ENCODE measurements at regions not wholly inside any gene's neighbourhood (a gene's known extent, or its start where the extent isn't known, plus 50 kb on each side); places are given as distances from the start of the nearest gene placed in this dataset.

DNA sequence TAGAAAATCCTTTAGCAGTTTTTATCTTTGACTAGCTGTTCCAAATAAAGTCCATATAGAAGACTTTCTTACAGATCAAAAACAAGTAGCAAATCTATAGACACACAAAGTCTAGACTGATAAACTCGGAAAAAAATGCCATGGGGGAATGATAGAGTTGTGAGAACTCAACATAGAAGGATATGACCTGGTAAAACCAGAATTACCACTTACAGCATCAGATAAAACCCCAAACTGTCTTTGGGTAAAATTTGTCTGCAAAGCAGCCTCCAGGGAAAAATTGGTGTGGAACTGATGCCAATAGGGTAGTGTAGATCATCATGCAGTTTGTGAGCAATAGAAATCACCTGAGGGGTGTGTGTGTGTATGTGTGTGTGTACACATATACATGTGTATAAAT lies 579.1 kb downstream of the SPOCK3 start:
- TF ChIP-seq EZH2phosphoT487 (conservative IDR thresholded peaks at IDR 0.05; ENCODE audit: low read length) = no peak
- Histone ChIP-seq H3K9me2 (replicated peaks; ENCODE audit: insufficient read depth, low read length) (no peaks in the 10 kb centered on the region), H3K27ac (ENCODE audit: low read depth, low read length) (no peak overlapping the region), H3K4me2 (ENCODE audit: low read depth, low read length, poor library complexity, severe bottlenecking) (no peak overlapping the region), H3F3A (ENCODE audit: insufficient read depth) (no peaks in the 10 kb centered on the region), H3K36me3 (ENCODE audit: low read length) (no peaks in the 10 kb centered on the region), H3K9me3 (ENCODE audit: insufficient read depth, low read length) (no peaks in the 10 kb centered on the region), H3K27me3 (ENCODE audit: low read length) (no peaks in the 10 kb centered on the region), H3K4me3 (ENCODE audit: insufficient read depth, low read length, poor library complexity, severe bottlenecking) (no peak overlapping the region), H2AFZ (ENCODE audit: low read depth, low read length, severe bottlenecking) (no peak overlapping the region), H4K20me1 (ENCODE audit: low read depth, low read length) (no peaks in the 10 kb centered on the region), H3K79me2 (ENCODE audit: insufficient read depth, low read length) (no peaks in the 10 kb centered on the region), H3K9ac (ENCODE audit: low read length) (no peak overlapping the region)

DNA sequence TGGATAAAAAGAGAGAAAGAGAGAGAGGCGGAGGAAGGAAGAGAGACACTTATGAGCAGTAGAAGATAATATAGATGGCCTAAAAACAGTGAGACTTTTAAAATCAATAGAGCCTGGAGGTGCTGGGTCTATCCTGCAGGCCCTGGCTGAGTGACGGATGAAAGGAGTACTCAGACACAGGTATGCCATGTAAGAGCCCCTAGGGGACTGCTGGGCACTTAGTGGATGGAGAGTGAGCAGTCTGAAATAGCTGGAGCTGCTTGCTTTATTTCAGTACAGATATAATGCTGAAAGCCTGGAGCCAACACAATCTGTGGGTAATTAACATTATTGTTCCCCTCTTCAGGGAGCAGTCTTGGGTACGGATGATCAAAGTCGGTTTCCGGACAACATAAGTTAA lies 578.6 kb downstream of the SPOCK3 start:
- H3K27ac ChIP-seq (ENCODE audit: low read depth, low read length) = no peak overlapping the region
- no peak overlapping the region for H3K4me3 ChIP-seq (ENCODE audit: insufficient read depth, low read length, poor library complexity, severe bottlenecking)
- H4K20me1 ChIP-seq (ENCODE audit: low read depth, low read length) = no peaks in the 10 kb centered on the region
- no peaks in the 10 kb centered on the region for H3K9me2 ChIP-seq (replicated peaks; ENCODE audit: insufficient read depth, low read length)
- H3K79me2 ChIP-seq (ENCODE audit: insufficient read depth, low read length) = no peaks in the 10 kb centered on the region
- H2AFZ ChIP-seq (ENCODE audit: low read depth, low read length, severe bottlenecking) = no peak overlapping the region
- H3K9ac ChIP-seq (ENCODE audit: low read length) = no peak overlapping the region
- no peak overlapping the region for H3K4me2 ChIP-seq (ENCODE audit: low read depth, low read length, poor library complexity, severe bottlenecking)
- no peak for TF ChIP-seq EZH2phosphoT487 (conservative IDR thresholded peaks at IDR 0.05; ENCODE audit: low read length)
- TF ChIP-seq, protein P1, sequence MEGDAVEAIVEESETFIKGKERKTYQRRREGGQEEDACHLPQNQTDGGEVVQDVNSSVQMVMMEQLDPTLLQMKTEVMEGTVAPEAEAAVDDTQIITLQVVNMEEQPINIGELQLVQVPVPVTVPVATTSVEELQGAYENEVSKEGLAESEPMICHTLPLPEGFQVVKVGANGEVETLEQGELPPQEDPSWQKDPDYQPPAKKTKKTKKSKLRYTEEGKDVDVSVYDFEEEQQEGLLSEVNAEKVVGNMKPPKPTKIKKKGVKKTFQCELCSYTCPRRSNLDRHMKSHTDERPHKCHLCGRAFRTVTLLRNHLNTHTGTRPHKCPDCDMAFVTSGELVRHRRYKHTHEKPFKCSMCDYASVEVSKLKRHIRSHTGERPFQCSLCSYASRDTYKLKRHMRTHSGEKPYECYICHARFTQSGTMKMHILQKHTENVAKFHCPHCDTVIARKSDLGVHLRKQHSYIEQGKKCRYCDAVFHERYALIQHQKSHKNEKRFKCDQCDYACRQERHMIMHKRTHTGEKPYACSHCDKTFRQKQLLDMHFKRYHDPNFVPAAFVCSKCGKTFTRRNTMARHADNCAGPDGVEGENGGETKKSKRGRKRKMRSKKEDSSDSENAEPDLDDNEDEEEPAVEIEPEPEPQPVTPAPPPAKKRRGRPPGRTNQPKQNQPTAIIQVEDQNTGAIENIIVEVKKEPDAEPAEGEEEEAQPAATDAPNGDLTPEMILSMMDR (IDR thresholded peaks at IDR 0.05; ENCODE audit: insufficient read depth, low read length, poor library complexity, severe bottlenecking) = no peak
- H3K9me3 ChIP-seq (ENCODE audit: insufficient read depth, low read length) = no peaks in the 10 kb centered on the region
- H3K36me3 ChIP-seq (ENCODE audit: low read length) = no peaks in the 10 kb centered on the region
- H3F3A ChIP-seq (ENCODE audit: insufficient read depth) = no peaks in the 10 kb centered on the region
- no peaks in the 10 kb centered on the region for H3K27me3 ChIP-seq (ENCODE audit: low read length)

DNA sequence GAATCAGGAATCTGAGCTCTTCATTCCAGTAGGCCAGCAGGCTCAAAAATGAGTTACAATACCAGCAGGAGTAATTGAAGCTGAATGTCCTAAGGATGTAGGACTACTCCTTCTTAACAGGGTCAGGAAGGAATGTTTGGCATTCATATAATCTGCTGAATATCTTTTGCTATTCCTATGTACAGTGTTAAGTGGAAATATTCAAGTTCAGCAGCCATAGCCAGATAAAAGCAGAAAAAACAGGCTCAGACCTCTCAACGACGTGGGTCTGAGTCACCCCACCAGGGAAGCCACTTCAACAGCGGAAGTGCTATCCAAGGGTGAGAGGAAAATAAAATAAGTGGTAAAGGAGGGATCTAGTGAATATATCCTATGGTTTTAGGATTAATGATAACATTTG lies 577.0 kb downstream of the SPOCK3 start:
- no peak overlapping the region for H3K4me3 ChIP-seq (ENCODE audit: insufficient read depth, low read length, poor library complexity, severe bottlenecking)
- no peaks in the 10 kb centered on the region for H3K9me3 ChIP-seq (ENCODE audit: insufficient read depth, low read length)
- no peak overlapping the region for H3K4me2 ChIP-seq (ENCODE audit: low read depth, low read length, poor library complexity, severe bottlenecking)
- TF ChIP-seq, protein P1 (IDR thresholded peaks at IDR 0.05; ENCODE audit: insufficient read depth, low read length, poor library complexity, severe bottlenecking) = no peak
- no peak for TF ChIP-seq EZH2phosphoT487 (conservative IDR thresholded peaks at IDR 0.05; ENCODE audit: low read length)
- H3K9me2 ChIP-seq (replicated peaks; ENCODE audit: insufficient read depth, low read length) = no peaks in the 10 kb centered on the region
- no peak overlapping the region for H3K9ac ChIP-seq (ENCODE audit: low read length)
- H2AFZ ChIP-seq (ENCODE audit: low read depth, low read length, severe bottlenecking) = no peak overlapping the region
- no peaks in the 10 kb centered on the region for H3K79me2 ChIP-seq (ENCODE audit: insufficient read depth, low read length)
- no peaks in the 10 kb centered on the region for H4K20me1 ChIP-seq (ENCODE audit: low read depth, low read length)
- H3K27me3 ChIP-seq (ENCODE audit: low read length) = no peaks in the 10 kb centered on the region
- H3K36me3 ChIP-seq (ENCODE audit: low read length) = no peaks in the 10 kb centered on the region
- H3K27ac ChIP-seq (ENCODE audit: low read depth, low read length) = no peak overlapping the region
- peaks cover 13% of the 10 kb centered on the region for H3F3A ChIP-seq (ENCODE audit: insufficient read depth)

DNA sequence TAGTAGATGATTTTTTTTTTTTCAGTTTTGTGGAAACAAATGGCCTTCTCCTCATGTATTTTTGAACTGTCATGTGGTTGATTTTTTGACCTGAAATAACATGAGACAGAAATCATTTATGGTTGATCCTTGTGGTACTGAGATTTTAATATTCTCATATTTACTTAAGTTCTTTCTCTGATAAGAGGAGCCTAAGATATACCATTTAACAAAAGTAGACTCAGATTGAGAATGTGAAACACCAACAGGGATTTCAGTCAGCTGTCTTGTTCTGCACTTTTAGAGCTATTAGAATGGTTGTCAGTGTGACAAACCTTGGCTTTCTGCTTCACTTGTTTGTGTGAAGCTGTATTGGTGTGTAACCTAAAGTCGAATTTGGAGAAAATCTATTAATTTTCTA lies 575.7 kb downstream of the SPOCK3 start:
- H2AFZ ChIP-seq (ENCODE audit: low read depth, low read length, severe bottlenecking) = peak overlapping the region; percentile 63
- no peaks in the 10 kb centered on the region for H4K20me1 ChIP-seq (ENCODE audit: low read depth, low read length)
- H3K4me3 ChIP-seq (ENCODE audit: insufficient read depth, low read length, poor library complexity, severe bottlenecking) = peak overlapping the region; percentile 5
- H3K9ac ChIP-seq (ENCODE audit: low read length) = peak overlapping the region; percentile 3; the same call in 1 of the 2 replicates
- H3K4me2 ChIP-seq (ENCODE audit: low read depth, low read length, poor library complexity, severe bottlenecking) = peak overlapping the region; percentile 49
- peaks cover 26% of the 10 kb centered on the region for H3F3A ChIP-seq (ENCODE audit: insufficient read depth)
- no peaks in the 10 kb centered on the region for H3K79me2 ChIP-seq (ENCODE audit: insufficient read depth, low read length)
- TF ChIP-seq, protein P1 (IDR thresholded peaks at IDR 0.05; ENCODE audit: insufficient read depth, low read length, poor library complexity, severe bottlenecking) = no peak
- TF ChIP-seq EZH2phosphoT487 (conservative IDR thresholded peaks at IDR 0.05; ENCODE audit: low read length) = no peak
- H3K9me2 ChIP-seq (replicated peaks; ENCODE audit: insufficient read depth, low read length) = no peaks in the 10 kb centered on the region
- no peaks in the 10 kb centered on the region for H3K36me3 ChIP-seq (ENCODE audit: low read length)
- H3K27me3 ChIP-seq (ENCODE audit: low read length) = no peaks in the 10 kb centered on the region
- H3K27ac ChIP-seq (ENCODE audit: low read depth, low read length) = peak overlapping the region; percentile 40; the same call in 1 of the 2 replicates
- no peaks in the 10 kb centered on the region for H3K9me3 ChIP-seq (ENCODE audit: insufficient read depth, low read length)

Data from SU-DHL-6 (cell line).